ENCODE measurements at regions not wholly inside any gene's neighbourhood (a gene's known extent, or its start where the extent isn't known, plus 50 kb on each side); places are given as distances from the start of the nearest gene placed in this dataset.

DNA sequence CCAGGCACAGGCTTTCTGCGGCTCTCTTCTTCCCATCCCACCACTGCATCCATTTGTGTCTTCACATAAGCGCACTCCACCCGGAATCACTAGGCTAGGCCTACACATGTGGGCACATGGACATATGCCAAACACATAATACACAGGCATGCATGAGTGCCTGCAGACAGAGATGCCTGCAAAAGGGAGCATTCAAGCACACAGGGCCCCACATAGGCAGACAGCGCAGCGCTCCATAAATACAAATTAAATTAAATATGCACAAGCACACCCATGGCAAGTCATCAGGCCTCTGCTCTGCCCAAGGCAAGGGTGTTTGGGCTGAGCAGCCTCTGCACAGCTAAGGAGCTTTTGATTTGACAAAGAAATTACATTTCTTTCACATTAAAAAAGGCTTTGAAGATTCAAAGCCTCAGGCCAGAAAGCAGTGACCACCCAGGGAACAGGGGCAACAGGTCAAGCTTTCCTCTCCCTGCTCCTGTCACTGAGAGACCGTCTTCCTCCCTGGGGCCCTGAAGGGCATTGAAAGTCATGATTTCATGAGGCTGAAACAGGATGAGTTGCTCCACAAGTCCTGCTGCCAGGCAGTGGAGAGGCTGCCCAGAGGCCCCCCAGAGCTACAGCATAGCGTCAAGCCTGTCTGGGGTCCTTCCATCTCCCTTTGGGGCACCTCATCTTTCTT is 134.2 kb upstream of the LRFN2 start:
- DNase-seq (ENCODE audit: low read depth in 2 of 2): no peak

DNA sequence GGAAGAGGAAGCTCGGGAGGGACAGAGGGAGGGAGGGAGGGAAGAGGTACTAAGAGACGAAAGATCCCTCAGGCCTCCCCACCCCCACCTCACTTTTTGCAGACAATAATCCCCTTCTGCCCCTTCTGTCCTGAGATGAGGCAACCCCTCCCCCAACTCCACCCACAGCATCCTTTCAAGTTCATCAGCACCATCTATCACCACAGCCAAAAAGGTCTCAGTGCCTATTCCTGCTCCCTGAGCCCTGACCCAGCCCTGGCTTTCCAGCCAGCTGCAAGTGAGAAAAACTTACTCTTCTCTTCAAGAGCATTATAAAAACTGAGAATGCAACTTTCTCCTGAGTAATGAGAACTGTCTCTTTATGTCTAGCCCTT is 133.2 kb upstream of the LRFN2 start:
- DNase-seq (ENCODE audit: low read depth in 2 of 2): no peak

DNA sequence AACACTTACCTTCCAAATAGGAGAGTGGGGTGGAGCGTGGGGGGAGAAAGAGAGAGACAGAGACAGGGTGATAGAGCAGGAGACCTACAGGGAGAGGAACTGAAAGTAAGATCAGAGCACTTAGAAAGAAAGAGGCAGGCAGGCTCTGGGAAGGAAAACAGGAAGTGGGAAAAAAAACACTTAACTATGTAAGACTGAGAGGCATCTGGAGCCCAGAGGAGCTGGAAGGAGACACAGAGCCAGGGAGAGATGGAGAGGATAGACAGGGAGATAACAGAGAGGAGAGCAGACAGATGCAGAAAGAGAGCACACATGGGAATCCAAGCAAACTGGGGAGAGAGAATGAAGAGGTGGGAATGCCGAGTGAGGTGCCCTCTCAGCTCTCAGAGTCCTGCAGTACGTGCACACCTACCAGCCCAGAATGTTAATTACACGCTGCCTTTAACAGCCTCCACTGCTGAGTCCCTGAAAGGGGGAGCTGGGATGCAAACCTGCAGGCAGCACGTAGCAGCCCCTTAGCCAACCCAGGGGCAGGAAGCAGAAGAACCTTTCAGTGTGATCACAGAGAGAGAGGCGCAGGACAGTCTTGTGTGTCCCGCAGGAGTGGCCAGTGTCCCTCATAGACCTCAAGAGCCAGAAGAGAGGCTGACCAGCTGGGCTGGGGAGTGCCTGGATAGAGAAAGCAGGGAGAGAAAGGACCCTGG is 132.7 kb upstream of the LRFN2 start:
- DNase-seq (ENCODE audit: low read depth in 2 of 2): no peak

DNA sequence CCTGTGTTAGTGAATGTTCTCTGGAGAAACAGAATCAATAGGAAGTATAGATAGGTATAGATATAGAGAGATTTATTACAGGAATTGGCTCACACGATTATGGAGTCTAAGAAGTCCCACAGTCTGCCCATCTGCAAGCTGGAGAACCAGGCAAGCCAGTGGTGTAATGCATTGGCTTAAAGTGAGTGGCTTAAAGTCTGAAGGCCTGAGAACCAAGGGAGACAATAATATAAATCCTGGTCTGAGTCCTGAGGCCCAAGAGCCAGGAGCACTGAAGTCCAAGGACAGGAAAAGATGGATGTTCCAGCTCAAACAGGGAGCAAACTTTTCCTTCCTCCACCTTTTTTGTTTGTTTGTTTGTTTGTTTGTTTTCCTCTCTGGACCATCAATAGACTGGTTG is 131.2 kb upstream of the LRFN2 start:
- no peak for DNase-seq (ENCODE audit: low read depth in 2 of 2)

DNA sequence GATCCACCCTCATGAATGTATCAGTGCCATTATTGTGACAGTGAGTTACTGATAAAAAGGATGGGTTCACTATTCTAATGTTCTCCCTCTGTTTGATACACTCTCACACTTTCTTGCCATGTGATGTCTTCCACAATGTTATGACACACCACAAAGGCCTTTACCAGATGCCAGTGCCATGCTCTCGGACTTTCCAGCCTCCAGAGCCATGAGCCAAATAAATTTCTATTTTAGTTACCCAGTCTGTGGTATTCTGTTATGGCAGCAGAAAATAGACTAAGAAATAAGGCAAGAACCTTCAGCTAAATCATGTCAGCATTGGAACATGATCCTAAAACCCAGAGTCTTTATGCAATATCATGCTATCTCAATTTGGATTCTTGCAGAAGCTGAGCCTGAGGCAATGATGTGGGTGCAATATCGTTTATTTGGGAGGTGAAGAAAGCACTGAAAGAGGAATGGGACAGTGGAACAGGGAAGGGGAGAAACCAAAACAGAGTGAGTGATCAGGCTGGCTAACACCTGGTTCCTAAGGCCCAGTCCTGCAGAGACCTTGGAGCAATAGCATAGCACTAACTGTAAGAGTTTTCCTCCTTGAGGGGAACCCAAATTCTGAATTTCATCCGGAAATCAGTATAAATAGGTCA is 130.4 kb upstream of the LRFN2 start:
- no peak for DNase-seq (ENCODE audit: low read depth in 2 of 2)

DNA sequence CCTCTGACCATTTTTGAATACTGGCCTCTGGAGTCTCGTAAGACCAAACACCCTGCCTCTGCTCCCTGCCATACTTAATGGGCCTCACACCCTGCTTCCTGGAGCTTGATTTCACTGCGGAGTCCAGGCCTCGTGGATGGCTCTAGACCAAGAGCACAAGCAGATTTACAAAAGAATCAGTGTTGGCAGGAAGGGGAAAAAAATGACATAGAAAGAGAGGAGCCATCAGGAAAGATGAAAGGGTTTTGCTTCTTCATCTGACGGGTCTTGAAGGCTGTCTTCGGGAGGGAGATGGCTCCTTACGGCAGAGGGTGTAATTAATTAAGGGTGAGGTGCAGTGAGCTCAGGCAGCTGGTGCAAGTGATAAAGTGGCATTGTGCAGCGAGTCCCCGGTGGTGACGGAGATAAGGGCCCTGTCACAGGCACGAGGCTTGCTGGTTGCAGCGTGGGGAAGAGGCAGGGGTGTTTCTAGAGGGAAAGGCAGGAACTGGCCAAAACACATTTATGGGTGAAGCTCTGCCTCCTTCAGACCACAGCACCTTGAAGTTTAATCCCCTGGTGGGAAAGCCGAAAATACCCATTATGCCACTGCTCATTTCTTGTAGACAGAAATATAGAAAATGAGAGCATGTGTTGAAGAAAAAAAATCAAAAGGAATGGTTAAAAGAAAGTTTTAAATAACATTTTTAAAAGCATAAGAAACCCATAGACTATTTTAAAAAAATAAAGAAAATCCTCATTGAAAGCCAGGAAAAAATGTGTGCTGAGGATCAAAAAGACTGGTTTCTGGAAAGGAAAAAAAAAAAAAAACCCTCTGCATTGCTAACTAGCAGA is 128.6 kb upstream of the LRFN2 start:
- no peak for DNase-seq (ENCODE audit: low read depth in 2 of 2)

DNA sequence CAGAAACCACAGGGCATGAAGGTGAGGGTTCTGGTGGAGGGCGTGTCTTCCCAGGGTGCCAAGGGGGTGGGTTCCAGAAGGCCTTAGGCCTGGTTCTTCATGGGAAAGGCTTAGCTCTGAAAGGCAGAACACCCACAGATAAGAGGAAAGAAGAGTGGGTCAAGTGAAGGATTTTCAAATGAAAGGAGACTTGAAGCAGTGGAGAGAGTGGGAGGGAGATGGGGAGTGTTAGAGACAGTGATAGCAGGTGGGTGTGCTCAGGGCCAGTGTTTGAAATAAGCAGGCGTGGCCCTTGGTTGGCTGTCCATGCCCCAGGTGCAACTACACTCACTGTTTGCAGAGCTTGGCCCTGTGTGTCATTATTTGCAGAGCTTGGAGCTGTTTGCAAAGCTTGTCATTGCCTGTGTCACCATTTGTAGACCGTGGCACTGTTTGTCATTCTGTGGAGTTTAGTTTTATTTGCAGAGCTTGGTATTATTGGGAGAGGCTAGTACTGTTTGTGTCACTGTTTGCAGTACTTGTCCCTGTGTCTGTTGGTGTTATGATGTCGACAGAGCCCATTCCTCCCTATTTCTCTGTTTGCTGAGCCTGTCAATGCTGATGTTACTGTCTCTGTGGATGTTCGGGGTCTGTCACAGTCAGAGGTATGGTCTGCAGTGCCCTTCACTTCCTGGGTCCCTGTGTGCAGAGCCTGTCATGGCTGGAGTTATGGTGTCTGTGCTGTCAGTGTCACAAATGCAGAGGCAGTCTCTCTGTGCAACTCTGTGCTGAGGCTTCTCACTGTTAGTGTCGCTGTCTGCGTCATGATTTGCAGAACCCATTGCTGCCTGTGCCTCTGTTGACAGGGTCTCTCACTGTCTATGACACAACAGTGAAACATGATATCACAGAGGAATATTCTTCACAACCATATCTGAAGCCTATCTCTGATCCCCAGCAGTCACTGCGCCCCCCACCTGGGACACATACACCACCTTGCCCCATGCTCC is 127.7 kb upstream of the LRFN2 start:
- no peak for DNase-seq (ENCODE audit: low read depth in 2 of 2)

DNA sequence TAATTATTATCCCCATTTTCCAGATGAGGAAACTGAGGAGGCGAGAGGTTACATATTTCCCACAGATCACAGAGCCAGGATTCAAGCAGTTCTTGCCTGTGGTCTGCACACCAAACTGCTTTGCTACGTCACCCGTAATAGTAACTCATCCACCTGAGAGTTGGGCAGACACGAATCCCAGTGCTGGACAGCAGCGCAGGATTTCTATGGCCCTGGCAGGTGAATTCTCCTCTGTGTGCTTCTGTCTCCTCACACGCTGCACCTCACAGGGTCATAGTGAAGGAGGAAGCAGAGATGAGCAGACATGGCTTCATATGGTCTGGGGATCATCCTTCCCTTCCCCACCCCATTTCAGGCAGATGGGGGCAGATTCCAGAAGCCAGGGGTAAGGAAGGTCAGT is 127.0 kb upstream of the LRFN2 start:
- no peak for DNase-seq (ENCODE audit: low read depth in 2 of 2)

DNA sequence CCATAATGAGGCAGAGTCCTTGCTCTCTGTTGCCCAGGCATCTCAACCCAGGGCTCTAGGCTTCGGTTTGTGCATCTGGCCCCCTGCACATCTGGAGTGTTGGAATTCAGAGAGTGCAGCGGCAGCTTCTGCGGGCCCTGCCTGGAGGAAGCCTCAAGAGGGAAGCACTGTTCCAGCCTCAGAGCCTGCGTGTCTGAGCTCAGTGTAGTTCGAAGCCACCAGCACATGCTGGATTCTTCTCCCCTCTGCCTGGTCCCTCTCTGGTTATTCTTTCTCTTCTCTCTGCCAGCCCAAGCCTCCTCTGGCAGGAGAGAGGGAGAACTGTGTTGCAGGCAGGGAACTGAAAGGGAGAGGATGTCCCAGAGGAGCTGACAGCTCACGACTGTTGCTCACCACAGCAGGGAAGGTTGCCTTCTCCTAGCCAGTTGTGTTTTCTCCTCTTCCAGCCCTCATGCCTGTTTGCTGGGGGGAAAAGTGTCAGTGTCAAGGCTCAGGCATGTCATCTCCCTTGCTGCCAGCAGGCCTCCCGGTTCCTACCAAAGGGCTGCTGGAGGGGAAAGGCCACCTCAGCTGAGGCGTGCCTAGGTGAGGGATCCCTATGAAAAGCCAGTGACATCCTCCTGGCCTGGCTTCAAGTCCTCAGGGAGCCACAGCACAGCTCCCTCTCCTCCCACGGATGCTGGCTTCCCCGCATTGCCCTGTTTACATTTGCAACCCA is 126.0 kb upstream of the LRFN2 start:
- no peak for DNase-seq (ENCODE audit: low read depth in 2 of 2)

DNA sequence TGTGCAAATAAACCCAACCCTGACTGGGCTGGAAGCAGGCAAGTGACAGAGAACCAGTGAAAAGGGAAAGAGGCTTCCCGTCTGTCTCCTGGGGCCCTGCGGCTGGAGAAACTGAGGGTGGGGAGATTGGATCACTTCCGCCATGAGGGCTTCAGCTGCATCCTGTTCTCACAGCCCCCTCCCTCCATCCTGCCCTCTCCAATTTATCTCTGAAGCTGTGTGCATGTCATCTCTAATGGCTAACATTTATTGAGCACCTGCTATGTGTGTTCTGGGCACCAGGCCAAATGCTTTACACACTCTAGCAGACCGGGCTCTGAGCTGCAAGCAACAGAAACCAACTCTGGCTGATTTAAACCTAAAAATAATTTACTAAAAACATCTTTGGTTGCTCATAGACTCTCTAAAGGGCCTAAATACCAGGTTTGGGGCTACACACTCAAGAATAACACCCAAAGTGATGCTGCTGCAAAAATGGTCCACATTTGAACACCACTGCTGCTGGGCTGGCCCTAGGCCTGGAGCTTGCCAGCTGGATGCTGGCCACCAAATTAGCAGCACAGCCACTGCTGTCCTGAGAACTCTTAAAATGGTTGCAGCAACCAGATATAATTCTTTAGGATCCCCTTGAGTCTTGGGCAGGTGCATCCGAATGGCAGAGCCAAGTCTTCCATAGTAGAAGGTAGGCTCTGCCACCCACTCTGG is 123.6 kb upstream of the LRFN2 start:
- no peak for DNase-seq (ENCODE audit: low read depth in 2 of 2)

DNA sequence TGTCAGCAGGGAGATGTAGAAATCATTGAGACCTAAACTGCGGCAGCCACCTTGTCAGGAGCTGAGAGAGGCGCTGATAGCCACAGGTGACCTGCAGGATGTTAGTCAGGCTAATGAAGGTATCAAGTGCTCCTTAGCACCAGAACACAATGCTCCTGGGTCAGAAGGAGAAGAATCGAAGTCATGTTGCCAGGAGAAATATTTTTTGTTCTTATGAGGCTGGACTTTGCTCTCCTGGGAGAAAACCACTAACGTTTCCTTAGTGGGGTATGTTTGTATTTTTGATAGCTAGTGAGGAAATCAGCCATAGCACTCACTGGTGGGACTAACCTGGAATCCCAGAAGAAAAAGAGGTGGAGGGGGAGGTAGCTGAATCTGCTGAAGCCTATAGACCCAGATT is 120.9 kb upstream of the LRFN2 start:
- no peak for DNase-seq (ENCODE audit: low read depth in 2 of 2)

DNA sequence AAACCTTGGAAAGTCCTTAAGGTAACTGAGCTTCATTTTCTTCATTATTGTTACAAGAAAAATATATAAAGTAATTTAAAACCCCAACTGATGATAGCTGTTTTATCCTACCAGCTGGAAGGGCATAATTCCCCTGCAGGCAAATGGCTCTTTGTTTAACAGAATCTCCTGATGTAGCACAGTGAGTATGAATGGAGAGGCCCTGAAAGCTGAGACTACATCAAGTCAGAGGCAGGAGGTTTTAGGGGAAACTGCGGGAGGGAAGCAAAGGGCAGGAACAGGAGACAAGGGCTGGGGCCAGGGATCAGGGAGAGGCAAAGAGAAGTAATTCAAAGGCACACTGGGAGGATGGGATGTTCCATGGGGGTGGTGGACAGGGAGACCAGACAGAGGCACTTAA is 119.0 kb upstream of the LRFN2 start:
- DNase-seq (ENCODE audit: low read depth in 2 of 2): no peak

DNA sequence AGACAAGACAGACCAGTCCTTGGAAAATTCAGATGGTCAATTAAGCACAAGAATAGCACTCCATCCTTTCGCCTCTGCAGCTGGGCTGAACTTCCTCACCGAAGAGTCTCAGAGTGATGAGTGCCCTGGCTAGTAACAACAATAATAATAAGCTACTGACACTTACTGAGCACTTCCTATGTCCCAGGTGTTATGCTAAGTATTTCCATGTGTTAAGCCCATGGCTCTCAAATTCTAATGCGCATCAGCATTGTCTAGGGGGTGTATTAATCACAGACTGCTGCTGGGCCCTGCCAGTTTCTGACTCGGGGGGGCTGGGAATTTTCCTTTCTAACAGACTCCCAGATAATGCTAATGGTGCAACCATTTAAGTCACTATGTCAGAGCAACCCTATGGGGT is 118.2 kb upstream of the LRFN2 start:
- DNase-seq (ENCODE audit: low read depth in 2 of 2): no peak

DNA sequence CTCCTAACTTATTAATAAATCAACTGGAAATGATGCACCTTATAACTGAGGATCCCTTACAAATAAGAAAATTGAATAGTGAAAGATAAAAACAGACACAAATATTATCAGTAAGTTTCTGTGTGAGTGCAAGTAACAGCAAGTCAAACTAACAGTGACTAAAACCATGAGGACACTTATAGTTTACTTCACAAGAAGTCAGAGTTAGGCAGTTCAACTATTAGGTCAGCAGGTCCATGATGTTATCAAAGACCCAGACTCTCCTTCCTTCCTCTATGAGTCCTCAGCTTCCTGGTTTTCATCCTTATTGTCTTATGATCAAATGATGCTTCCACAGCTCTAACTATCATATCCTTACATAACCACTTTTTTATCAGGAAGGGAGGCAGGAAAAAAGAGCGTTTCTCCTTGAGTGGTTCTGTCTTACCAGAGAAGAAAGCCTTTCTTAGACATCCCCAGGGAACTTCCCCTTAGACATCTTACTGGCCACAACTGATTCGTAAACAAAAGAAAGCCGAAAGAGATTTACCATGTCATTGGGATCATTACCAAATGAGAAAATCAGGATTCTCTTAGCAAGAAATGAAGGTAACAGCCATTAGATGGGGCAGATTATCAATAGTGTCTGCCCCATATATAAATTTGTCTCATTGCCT is 114.3 kb upstream of the LRFN2 start:
- DNase-seq (ENCODE audit: low read depth in 2 of 2): no peak

DNA sequence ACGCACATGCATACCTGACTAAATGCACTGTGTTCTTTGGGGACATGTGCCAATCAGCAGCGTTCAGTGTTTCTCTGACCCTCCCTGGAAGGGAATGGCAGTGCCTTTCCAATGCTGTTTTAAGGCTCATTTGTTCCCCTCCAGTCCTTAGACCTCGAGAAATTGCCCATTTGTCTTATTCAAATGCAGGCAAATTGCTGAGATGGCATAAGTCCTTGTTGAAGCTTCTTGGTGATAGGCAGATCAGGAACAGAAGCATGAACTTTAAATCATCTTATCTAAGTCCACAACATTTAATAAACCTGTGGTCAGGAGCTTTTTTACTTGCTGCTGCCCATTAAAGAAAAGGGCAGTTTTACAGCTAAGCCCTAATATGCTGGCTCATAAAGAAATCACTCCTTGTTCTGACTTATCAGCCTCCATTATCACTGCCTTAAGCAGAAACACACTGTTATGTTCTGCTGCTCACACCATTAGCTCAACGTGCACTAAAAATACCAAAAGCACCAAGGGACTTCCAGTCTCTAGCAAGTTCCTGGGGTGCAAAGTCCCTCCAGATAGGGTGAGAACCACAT is 112.9 kb upstream of the LRFN2 start:
- no peak for DNase-seq (ENCODE audit: low read depth in 2 of 2)

DNA sequence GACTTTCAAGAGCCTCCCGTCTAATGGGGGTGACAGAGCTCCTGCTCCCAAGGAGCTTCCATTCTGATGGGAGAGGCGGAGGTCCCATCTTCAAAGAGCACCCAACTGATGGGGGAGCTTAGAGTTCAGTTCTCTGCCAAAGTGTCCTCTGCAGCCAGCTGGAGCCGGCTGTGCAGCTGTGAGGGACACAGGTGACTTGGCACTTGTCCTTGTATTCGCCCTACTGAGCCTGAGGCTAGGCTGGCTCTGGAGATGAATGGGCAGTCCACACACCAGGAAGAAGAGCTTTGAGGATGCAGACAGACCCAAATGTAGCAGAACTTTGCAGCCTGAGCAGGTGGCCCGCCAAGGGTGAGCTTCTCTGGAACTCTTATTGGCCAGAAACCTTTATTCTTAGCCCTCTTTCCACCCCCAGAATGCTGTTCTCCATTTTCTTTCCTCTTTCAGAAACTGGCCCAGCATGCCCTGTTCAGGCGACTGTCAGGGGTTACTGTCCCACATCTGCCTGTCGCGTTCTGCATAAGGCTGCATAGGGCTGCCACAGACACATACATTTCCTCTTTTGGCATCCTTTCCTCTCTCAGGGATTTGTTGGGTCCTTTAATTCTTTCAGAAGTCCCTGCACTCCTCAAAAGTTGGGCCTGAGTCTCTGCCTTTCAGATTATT is 108.7 kb upstream of the LRFN2 start:
- no peak for DNase-seq (ENCODE audit: low read depth in 2 of 2)

DNA sequence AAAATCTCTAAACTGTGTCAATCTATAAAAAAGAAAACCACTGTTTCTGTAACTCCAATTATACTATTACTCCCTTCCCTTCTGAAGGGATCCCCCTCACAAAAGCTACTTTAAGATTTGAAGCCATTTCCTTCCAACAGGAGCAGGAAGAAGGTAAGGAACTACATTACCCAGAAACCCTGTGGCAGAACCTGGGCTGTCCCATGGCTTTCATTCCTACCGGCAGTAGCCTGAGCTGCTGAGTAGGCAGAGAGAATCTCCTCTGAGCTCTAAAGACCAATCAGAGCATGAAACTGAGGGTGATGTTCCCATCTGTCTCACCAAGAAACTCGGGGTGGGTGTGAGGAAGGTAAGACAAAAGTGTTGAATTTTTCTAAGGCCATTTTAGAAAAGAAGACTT is 108.0 kb upstream of the LRFN2 start:
- no peak for DNase-seq (ENCODE audit: low read depth in 2 of 2)

DNA sequence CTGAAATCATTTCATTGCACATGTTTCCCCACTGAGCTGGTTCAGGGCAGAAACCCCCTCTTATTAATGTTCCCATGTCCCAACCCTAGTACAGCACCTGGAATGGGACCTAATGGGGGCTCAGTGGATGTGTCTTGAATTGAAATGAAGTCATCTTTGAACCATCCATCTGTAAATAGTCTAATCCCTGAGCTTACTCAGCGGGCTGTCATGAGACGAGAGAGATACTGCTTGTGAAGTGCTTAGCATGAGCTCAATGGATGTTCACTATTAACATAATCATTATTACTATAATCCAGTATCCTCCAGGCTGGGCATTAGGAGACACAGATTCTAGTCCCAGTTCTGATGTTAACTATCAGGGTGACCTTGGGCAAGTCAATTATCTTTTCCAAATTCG is 106.6 kb upstream of the LRFN2 start:
- no peak for DNase-seq (ENCODE audit: low read depth in 2 of 2)

DNA sequence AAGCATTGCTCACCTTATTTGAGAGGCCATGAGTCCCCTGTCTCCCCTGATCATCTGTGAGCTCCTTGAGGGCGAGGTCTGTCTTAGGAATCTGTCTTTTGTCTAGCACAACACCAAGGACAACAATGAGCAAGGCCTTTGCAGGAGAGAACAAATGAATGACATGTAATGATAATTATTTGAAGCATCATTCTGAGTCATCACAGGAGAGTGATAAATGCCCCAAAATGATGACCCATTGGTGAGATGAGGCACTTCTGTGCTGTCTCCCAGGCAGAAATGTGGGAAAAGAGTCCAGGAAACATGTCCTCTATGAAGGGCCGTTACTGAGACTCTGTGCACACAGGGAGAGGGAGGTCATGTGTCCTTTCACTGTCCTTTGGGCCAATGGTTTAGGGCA is 105.2 kb upstream of the LRFN2 start:
- no peak for DNase-seq (ENCODE audit: low read depth in 2 of 2)
